B cell (primary cell): ENCODE measurements at regions not wholly inside any gene's neighbourhood (a gene's known extent, or its start where the extent isn't known, plus 50 kb on each side); places are given as distances from the start of the nearest gene placed in this dataset.

Source experiments
- ATAC-seq: fragments of 200-7000 bp; cut with Tn5 transposase; one replicate; pipeline ENCODE4 v1.10.0; 2021; ENCODE audit warnings: low read depth, mild to moderate bottlenecking, moderate number of reproducible peaks, moderate library complexity
- CTCF ChIA-PET: fragments of 350-600 bp; sonication (Branson Sonifier 250); formaldehyde crosslinking; loops from one replicate; lab custom pipeline; 2021; ENCODE audit warnings: antibody characterized with exemption, inconsistent platforms; lab: Charles Lee
- POLR2A ChIA-PET: fragments of 350-600 bp; sonication (Branson Sonifier 250); formaldehyde crosslinking; loops from one replicate; lab custom pipeline; 2021; ENCODE audit warnings: antibody characterized with exemption; lab: Charles Lee
- DNase-seq: peaks from one replicate; pipeline ENCODE4 v3.0.0; 2013
- H2AFZ ChIP-seq: 2 replicates; pipeline ENCODE4 v1.6.1; 2012; ENCODE audit warnings: mild to moderate bottlenecking, low read depth, low read length; ENCODE audit not compliant: insufficient read depth, poor library complexity, severe bottlenecking
- H3K27ac ChIP-seq, 2 donors: 1 replicate in 1 of 2; 2 replicates in 1 of 2; pipeline ENCODE4 v1.5.1; 2012 to 2013; ENCODE audit warnings: low read length in 2 of 2, mild to moderate bottlenecking in 2 of 2, moderate library complexity in 1 of 2
- H3K27me3 ChIP-seq, 4 experiments: fragments of 200-600 bp in 1 of 4; sonication (generic) in 1 of 4; replicated peaks in 1 of 4; 1 replicate in 2 of 4; 2 replicates in 2 of 4; pipeline versions ENCODE4 v1.6.1 to v1.7.0; 2013 to 2016; ENCODE audit warnings: low read length in 3 of 4, mild to moderate bottlenecking in 2 of 4, mixed read lengths in 1 of 4, moderate library complexity in 1 of 4; ENCODE audit not compliant: insufficient read depth in 4 of 4, control insufficient read depth in 3 of 4; ENCODE audit errors: control extremely low read depth in 1 of 4
- H3K36me3 ChIP-seq, 2 experiments: replicated peaks in 1 of 2; 1 replicate in 1 of 2; 2 replicates in 1 of 2; pipeline versions ENCODE4 v1.6.1 to v1.7.1; 2013; ENCODE audit warnings: low read length in 1 of 2; ENCODE audit not compliant: insufficient read depth in 2 of 2, control insufficient read depth in 1 of 2; ENCODE audit errors: control extremely low read depth in 1 of 2, extremely low read depth in 1 of 2
- H3K4me1 ChIP-seq, 2 donors: fragments of 200-600 bp in 1 of 2; sonication (generic) in 1 of 2; 1 replicate in 1 of 2; 2 replicates in 1 of 2; pipeline versions ENCODE4 v1.5.1 to v1.6.1; 2013 to 2017; ENCODE audit warnings: low read length in 2 of 2; ENCODE audit not compliant: control insufficient read depth in 2 of 2, insufficient read depth in 2 of 2
- H3K4me2 ChIP-seq: replicated peaks from 2 replicates; pipeline ENCODE3; 2012; ENCODE audit warnings: mild to moderate bottlenecking, low read depth, low read length; ENCODE audit not compliant: poor library complexity, severe bottlenecking
- H3K4me3 ChIP-seq, 5 experiments: fragments of 200-600 bp in 1 of 5; sonication (generic) in 1 of 5; 1 replicate in 3 of 5; 2 replicates in 2 of 5; pipeline versions ENCODE4 v1.5.1 to v1.7.0; 2011 to 2016; ENCODE audit warnings: low read length in 4 of 5, mild to moderate bottlenecking in 4 of 5, low read depth in 2 of 5, control low read depth in 1 of 5, moderate library complexity in 1 of 5; ENCODE audit not compliant: insufficient read depth in 1 of 5; ENCODE audit errors: control extremely low read depth in 1 of 5, extremely low read depth in 1 of 5
- H3K79me2 ChIP-seq: fragments of 200-600 bp; sonication (generic); one replicate; pipeline ENCODE4 v1.6.0; 2016; ENCODE audit warnings: low read length; ENCODE audit not compliant: control insufficient read depth, insufficient read depth
- H3K9ac ChIP-seq: fragments of 200-600 bp; sonication (generic); 2 replicates; pipeline ENCODE4 v1.6.1; 2017; ENCODE audit warnings: mild to moderate bottlenecking, low read length, moderate library complexity
- H3K9me3 ChIP-seq, 3 donors: one replicate each; pipeline versions ENCODE4 v1.6.1 to v1.7.1; 2013; ENCODE audit warnings: low read length in 2 of 3; ENCODE audit not compliant: control insufficient read depth in 2 of 3, insufficient read depth in 1 of 3; ENCODE audit errors: control extremely low read depth in 1 of 3
- H4K20me1 ChIP-seq: 2 replicates; pipeline ENCODE4 v1.6.0; 2012; ENCODE audit warnings: mild to moderate bottlenecking, low read length; ENCODE audit not compliant: insufficient read depth, control insufficient read depth, poor library complexity, severe bottlenecking
- H3K27ac Mint-ChIP-seq: one replicate; pipeline ENCODE4 v1.8.0; 2021; ENCODE audit warnings: mixed read lengths
- H3K27me3 Mint-ChIP-seq: one replicate; pipeline ENCODE4 v1.8.0; 2021; ENCODE audit warnings: mixed read lengths
- H3K4me1 Mint-ChIP-seq: one replicate; pipeline ENCODE4 v1.8.0; 2021; ENCODE audit warnings: mixed read lengths
- H3K4me3 Mint-ChIP-seq: one replicate; pipeline ENCODE4 v1.8.0; 2021; ENCODE audit warnings: mixed read lengths
- H3K9me3 Mint-ChIP-seq: one replicate; pipeline ENCODE4 v1.8.0; 2022; ENCODE audit warnings: mixed read lengths; ENCODE audit not compliant: insufficient read depth
- CTCF ChIP-seq: fragments of 200-600 bp; IDR thresholded peaks from one replicate; pipeline ENCODE4 v1.8.0; 2022; ENCODE audit warnings: antibody characterized with exemption, mild to moderate bottlenecking
- EZH2 ChIP-seq: IDR thresholded peaks from 2 replicates; pipeline ENCODE4 v1.6.1; 2012; ENCODE audit warnings: borderline replicate concordance, low read depth, mild to moderate bottlenecking, moderate library complexity, low read length; ENCODE audit not compliant: insufficient read depth, poor library complexity, severe bottlenecking
- WGBS: methylation state at CpG from one replicate; pipeline ENCODE4 v1.1.5; 2013; ENCODE audit warnings: missing lambda C conversion rate; ENCODE audit not compliant: insufficient coverage; 5-methylcytosine and 5-hydroxymethylcytosine counted together
- intact Hi-C: fragments of 100-400 bp; cut with micrococcal nuclease; formaldehyde crosslinking; loops from one replicate; pipeline ENCODE4 v1.10.0; 2022

GRCh38 chr6:10128721-10129120 lies 286.2 kb downstream of the TFAP2A start:
- Histone ChIP-seq H2AFZ (no peak overlapping the region), H3K27ac (no peak overlapping the region), H3K36me3 (no peaks in the 10 kb centered on the region), H4K20me1 (no peaks in the 10 kb centered on the region), H3K9ac (no peak overlapping the region), H3K4me3 (no peak overlapping the region), H3K79me2 (no peaks in the 10 kb centered on the region), H3K27me3 (no peaks in the 10 kb centered on the region), H3K4me1 (no peaks in the 10 kb centered on the region), H3K4me2 (no peak overlapping the region), H3K9me3 (no peaks in the 10 kb centered on the region)
- ATAC-seq (no peak), DNase-seq (no peak)
- Mint-ChIP-seq H3K4me3 (no peak overlapping the region), H3K27ac (no peak overlapping the region), H3K9me3 (no peaks in the 10 kb centered on the region), H3K27me3 (no peaks in the 10 kb centered on the region), H3K4me1 (no peaks in the 10 kb centered on the region)
- WGBS = 91% methylated on average over 4 of the region's 4 CpGs
- ChIA-PET POLR2A (no interaction called here), CTCF (no interaction called here)
- TF ChIP-seq EZH2 (no peak), CTCF (no peak)
- intact Hi-C loops = no loop called here

GRCh38 chr6:10122164-10122563 lies 292.7 kb downstream of the TFAP2A start:
- ChIA-PET CTCF (no interaction called here), POLR2A (no interaction called here)
- H3K9ac ChIP-seq = no peak overlapping the region
- Mint-ChIP-seq H3K4me3 (no peak overlapping the region), H3K4me1 (no peaks in the 10 kb centered on the region), H3K27me3 (no peaks in the 10 kb centered on the region), H3K9me3 (no peaks in the 10 kb centered on the region), H3K27ac (no peak overlapping the region)
- intact Hi-C loops = no loop called here
- no peaks in the 10 kb centered on the region for H3K27me3 ChIP-seq
- H3K9me3 ChIP-seq = no peaks in the 10 kb centered on the region
- H3K36me3 ChIP-seq = no peaks in the 10 kb centered on the region
- no peak for DNase-seq
- H2AFZ ChIP-seq = no peak overlapping the region
- H4K20me1 ChIP-seq = no peaks in the 10 kb centered on the region
- no CpG with 5 or more reads among the region's 1 CpG for WGBS
- H3K4me1 ChIP-seq = no peaks in the 10 kb centered on the region
- no peak overlapping the region for H3K4me3 ChIP-seq
- ATAC-seq = no peak
- no peak overlapping the region for H3K27ac ChIP-seq
- TF ChIP-seq CTCF (no peak), EZH2 (no peak)
- H3K4me2 ChIP-seq = no peak overlapping the region
- H3K79me2 ChIP-seq = no peaks in the 10 kb centered on the region
